ENCODE measurements at regions not wholly inside any gene's neighbourhood (a gene's known extent, or its start where the extent isn't known, plus 50 kb on each side); places are given as distances from the start of the nearest gene placed in this dataset.

DNA sequence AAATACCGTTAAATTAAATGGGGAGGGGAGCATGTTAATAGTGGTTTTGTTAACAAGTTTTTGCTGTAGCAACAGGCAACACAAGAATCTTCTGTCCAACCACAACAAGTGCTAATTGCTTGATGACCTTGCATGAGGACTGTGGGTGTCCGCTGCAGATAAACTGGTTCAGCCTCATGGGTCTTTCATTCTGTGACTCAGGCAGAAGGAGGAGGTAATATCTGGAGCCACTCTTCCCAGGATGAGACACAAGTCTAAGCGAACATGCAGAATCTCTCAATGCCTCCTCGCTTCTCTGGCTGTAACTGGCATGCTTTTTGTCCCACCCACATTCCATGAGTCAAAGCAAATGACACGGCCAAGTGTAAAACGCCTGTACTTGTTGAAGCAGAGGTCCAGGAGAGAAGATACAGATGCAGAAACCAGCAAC is 56.6 kb upstream of the MYO16 start:
- H3K4me3 ChIP-seq: no peak overlapping the region
- no peak for DNase-seq (ENCODE audit: low spot score)
- intact Hi-C loops (cut with DNase I): no loop called here
- TF ChIP-seq CTCF (IDR thresholded peaks at IDR 0.05) (no peak), POLR2A (IDR thresholded peaks at IDR 0.05) (no peak), POLR2AphosphoS5 (IDR thresholded peaks at IDR 0.05) (no peak)
- no peaks in the 10 kb centered on the region for H3K9me3 ChIP-seq
- no peak overlapping the region for H3K27ac ChIP-seq
- H3K4me1 ChIP-seq (replicated peaks): no peaks in the 10 kb centered on the region
- 56% methylated on average over 6 of the region's 6 CpGs for WGBS
- no peaks in the 10 kb centered on the region for H3K27me3 ChIP-seq (replicated peaks; ENCODE audit: insufficient read depth)
- no peaks in the 10 kb centered on the region for H3K36me3 ChIP-seq

DNA sequence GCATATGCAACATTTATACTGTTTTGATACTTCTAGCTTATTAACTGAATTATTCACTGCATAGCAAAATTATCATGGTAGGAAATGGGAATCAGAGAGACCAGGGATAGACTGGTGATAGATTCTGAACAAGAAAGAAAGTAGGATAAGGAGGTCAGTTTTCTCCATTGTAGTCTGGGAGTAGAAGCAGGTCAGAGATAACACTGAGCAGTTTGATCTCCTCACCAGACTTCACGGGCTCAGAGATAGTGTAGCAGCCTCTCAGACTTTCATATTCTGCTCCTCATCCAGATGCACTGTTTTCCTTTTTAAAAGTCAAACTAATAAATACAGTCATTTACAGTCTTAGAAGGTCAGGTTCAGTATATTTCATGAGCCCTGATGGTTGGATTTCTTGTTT is 56.0 kb upstream of the MYO16 start:
- intact Hi-C loops (cut with DNase I): no loop called here
- no peaks in the 10 kb centered on the region for H3K9me3 ChIP-seq
- no peaks in the 10 kb centered on the region for H3K27me3 ChIP-seq (replicated peaks; ENCODE audit: insufficient read depth)
- no peak overlapping the region for H3K27ac ChIP-seq
- no peaks in the 10 kb centered on the region for H3K36me3 ChIP-seq
- no peak for TF ChIP-seq POLR2AphosphoS5 (IDR thresholded peaks at IDR 0.05)
- TF ChIP-seq CTCF (IDR thresholded peaks at IDR 0.05): no peak
- TF ChIP-seq POLR2A (IDR thresholded peaks at IDR 0.05): no peak
- no peak for DNase-seq (ENCODE audit: low spot score)
- H3K4me3 ChIP-seq: no peak overlapping the region
- WGBS: 71% methylated on average over 1 of the region's 1 CpG
- no peaks in the 10 kb centered on the region for H3K4me1 ChIP-seq (replicated peaks)

- intact Hi-C loops (cut with DNase I): no loop called here
- H3K9me3 ChIP-seq: no peaks in the 10 kb centered on the region
- H3K36me3 ChIP-seq: no peaks in the 10 kb centered on the region
- TF ChIP-seq POLR2A (IDR thresholded peaks at IDR 0.05): no peak
- no peak for TF ChIP-seq CTCF (IDR thresholded peaks at IDR 0.05)
- TF ChIP-seq POLR2AphosphoS5 (IDR thresholded peaks at IDR 0.05): no peak
- no peaks in the 10 kb centered on the region for H3K27me3 ChIP-seq (replicated peaks; ENCODE audit: insufficient read depth)
- no peak overlapping the region for H3K27ac ChIP-seq
- H3K4me1 ChIP-seq (replicated peaks): no peaks in the 10 kb centered on the region
- DNase-seq (ENCODE audit: low spot score): no peak
- no peak overlapping the region for H3K4me3 ChIP-seq
Observed at GRCh38 chr13:108574856-108575255, 54.6 kb upstream of the MYO16 start.

GRCh38 chr13:108575430-108575829 is 54.0 kb upstream of the MYO16 start:
- Histone ChIP-seq H3K4me1 (replicated peaks) (no peaks in the 10 kb centered on the region), H3K27ac (no peak overlapping the region), H3K4me3 (no peak overlapping the region), H3K27me3 (replicated peaks; ENCODE audit: insufficient read depth) (no peaks in the 10 kb centered on the region), H3K9me3 (no peaks in the 10 kb centered on the region), H3K36me3 (no peaks in the 10 kb centered on the region)
- TF ChIP-seq CTCF (IDR thresholded peaks at IDR 0.05) (no peak), POLR2AphosphoS5 (IDR thresholded peaks at IDR 0.05) (no peak), POLR2A (IDR thresholded peaks at IDR 0.05) (no peak)
- intact Hi-C loops (cut with DNase I): no loop called here
- DNase-seq (ENCODE audit: low spot score): no peak
- WGBS: 96% methylated on average over 7 of the region's 7 CpGs
